ENCODE measurements at regions not wholly inside any gene's neighbourhood (a gene's known extent, or its start where the extent isn't known, plus 50 kb on each side); places are given as distances from the start of the nearest gene placed in this dataset.

GRCh38 chr4:157582141-157582540 is 361.6 kb downstream of the GRIA2 start:
- H3K27me3 ChIP-seq (ENCODE audit: insufficient read depth, low read depth): no peaks in the 10 kb centered on the region
- no peak overlapping the region for H3K4me3 ChIP-seq (IDR thresholded peaks at IDR 0.05; ENCODE audit: insufficient read depth, low read depth, low read length)
- H2AFZ ChIP-seq (ENCODE audit: low read depth): no peak overlapping the region
- H3K4me2 ChIP-seq: no peak overlapping the region
- no peaks in the 10 kb centered on the region for H3K36me3 ChIP-seq (ENCODE audit: insufficient read depth)
- TF ChIP-seq, protein P1, sequence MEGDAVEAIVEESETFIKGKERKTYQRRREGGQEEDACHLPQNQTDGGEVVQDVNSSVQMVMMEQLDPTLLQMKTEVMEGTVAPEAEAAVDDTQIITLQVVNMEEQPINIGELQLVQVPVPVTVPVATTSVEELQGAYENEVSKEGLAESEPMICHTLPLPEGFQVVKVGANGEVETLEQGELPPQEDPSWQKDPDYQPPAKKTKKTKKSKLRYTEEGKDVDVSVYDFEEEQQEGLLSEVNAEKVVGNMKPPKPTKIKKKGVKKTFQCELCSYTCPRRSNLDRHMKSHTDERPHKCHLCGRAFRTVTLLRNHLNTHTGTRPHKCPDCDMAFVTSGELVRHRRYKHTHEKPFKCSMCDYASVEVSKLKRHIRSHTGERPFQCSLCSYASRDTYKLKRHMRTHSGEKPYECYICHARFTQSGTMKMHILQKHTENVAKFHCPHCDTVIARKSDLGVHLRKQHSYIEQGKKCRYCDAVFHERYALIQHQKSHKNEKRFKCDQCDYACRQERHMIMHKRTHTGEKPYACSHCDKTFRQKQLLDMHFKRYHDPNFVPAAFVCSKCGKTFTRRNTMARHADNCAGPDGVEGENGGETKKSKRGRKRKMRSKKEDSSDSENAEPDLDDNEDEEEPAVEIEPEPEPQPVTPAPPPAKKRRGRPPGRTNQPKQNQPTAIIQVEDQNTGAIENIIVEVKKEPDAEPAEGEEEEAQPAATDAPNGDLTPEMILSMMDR (conservative IDR thresholded peaks at IDR 0.05; ENCODE audit: low read depth, low read length): no peak
- H4K20me1 ChIP-seq (ENCODE audit: insufficient read depth): no peaks in the 10 kb centered on the region
- no peak overlapping the region for H3K9ac ChIP-seq
- H3K4me1 ChIP-seq (ENCODE audit: low read depth, poor library complexity, severe bottlenecking): no peaks in the 10 kb centered on the region
- no peaks in the 10 kb centered on the region for H3K79me2 ChIP-seq (ENCODE audit: insufficient read depth, low read depth)
- no peak overlapping the region for H3K27ac ChIP-seq

- TF ChIP-seq, protein P1 (conservative IDR thresholded peaks at IDR 0.05; ENCODE audit: low read depth, low read length): no peak
- Histone ChIP-seq H3K79me2 (ENCODE audit: insufficient read depth, low read depth) (no peaks in the 10 kb centered on the region), H3K4me3 (IDR thresholded peaks at IDR 0.05; ENCODE audit: insufficient read depth, low read depth, low read length) (no peak overlapping the region), H3K27me3 (ENCODE audit: insufficient read depth, low read depth) (no peaks in the 10 kb centered on the region), H3K9ac (no peak overlapping the region), H3K36me3 (ENCODE audit: insufficient read depth) (no peaks in the 10 kb centered on the region), H3K27ac (no peak overlapping the region), H2AFZ (ENCODE audit: low read depth) (no peak overlapping the region), H3K4me2 (no peak overlapping the region), H3K4me1 (ENCODE audit: low read depth, poor library complexity, severe bottlenecking) (no peaks in the 10 kb centered on the region), H4K20me1 (ENCODE audit: insufficient read depth) (no peaks in the 10 kb centered on the region)
These were observed 356.2 kb downstream of the GRIA2 start for GRCh38 chr4:157576671-157577217.

GRCh38 chr4:157575339-157575738 is 354.8 kb downstream of the GRIA2 start:
- Histone ChIP-seq H3K4me3 (IDR thresholded peaks at IDR 0.05; ENCODE audit: insufficient read depth, low read depth, low read length) (no peak overlapping the region), H3K79me2 (ENCODE audit: insufficient read depth, low read depth) (no peaks in the 10 kb centered on the region), H3K4me2 (no peak overlapping the region), H3K27ac (no peak overlapping the region), H2AFZ (ENCODE audit: low read depth) (no peak overlapping the region), H3K36me3 (ENCODE audit: insufficient read depth) (no peaks in the 10 kb centered on the region), H3K27me3 (ENCODE audit: insufficient read depth, low read depth) (no peaks in the 10 kb centered on the region), H3K4me1 (ENCODE audit: low read depth, poor library complexity, severe bottlenecking) (no peaks in the 10 kb centered on the region), H3K9ac (no peak overlapping the region), H4K20me1 (ENCODE audit: insufficient read depth) (no peaks in the 10 kb centered on the region; the same call in 1 of the 2 replicates)
- TF ChIP-seq, protein P1 (conservative IDR thresholded peaks at IDR 0.05; ENCODE audit: low read depth, low read length): no peak

DNA sequence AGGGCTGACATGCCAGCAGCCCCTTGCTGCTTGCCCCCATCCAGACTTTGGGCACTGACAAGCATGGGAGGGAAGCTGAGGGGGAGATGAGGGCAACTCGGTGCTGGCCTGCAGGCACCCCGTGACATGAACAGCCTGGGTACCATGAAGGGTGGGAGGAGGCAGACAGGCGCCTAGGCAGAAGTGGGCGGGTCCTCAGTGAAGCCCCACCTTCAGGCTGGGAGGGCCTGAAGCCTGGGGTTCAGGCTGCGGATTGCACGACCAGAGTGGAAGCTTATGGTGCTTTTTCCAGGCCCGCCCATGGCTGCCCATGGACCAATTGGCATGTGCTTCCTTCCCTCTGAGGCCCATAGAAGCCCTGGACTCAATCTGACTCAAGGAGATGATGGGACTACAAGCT is 354.1 kb downstream of the GRIA2 start:
- H3K79me2 ChIP-seq (ENCODE audit: insufficient read depth, low read depth): no peaks in the 10 kb centered on the region
- TF ChIP-seq, protein P1 (conservative IDR thresholded peaks at IDR 0.05; ENCODE audit: low read depth, low read length): no peak

More for the DNA sequence above, 354.1 kb downstream of the GRIA2 start:
- Histone ChIP-seq H3K4me1 (ENCODE audit: low read depth, poor library complexity, severe bottlenecking) (no peaks in the 10 kb centered on the region), H3K9ac (no peak overlapping the region), H2AFZ (ENCODE audit: low read depth) (no peak overlapping the region), H4K20me1 (ENCODE audit: insufficient read depth) (no peaks in the 10 kb centered on the region; the same call in 1 of the 2 replicates), H3K36me3 (ENCODE audit: insufficient read depth) (no peaks in the 10 kb centered on the region), H3K27me3 (ENCODE audit: insufficient read depth, low read depth) (no peaks in the 10 kb centered on the region), H3K4me3 (IDR thresholded peaks at IDR 0.05; ENCODE audit: insufficient read depth, low read depth, low read length) (no peak overlapping the region), H3K4me2 (no peak overlapping the region), H3K27ac (no peak overlapping the region)
